Putamen (tissue), 1 donor: ENCODE measurements at regions not wholly inside any gene's neighbourhood (a gene's known extent, or its start where the extent isn't known, plus 50 kb on each side); places are given as distances from the start of the nearest gene placed in this dataset.
"Not testable (repeated sequence)": the region's sequence is repeated elsewhere in the genome, so short reads cannot be mapped to it uniquely, and the experiment has no call there.

ENCODE experiments used
- DNase-seq: peaks from one replicate; pipeline ENCODE4 v3.0.0-alpha.2; 2016; ENCODE audit warnings: low spot score

DNA sequence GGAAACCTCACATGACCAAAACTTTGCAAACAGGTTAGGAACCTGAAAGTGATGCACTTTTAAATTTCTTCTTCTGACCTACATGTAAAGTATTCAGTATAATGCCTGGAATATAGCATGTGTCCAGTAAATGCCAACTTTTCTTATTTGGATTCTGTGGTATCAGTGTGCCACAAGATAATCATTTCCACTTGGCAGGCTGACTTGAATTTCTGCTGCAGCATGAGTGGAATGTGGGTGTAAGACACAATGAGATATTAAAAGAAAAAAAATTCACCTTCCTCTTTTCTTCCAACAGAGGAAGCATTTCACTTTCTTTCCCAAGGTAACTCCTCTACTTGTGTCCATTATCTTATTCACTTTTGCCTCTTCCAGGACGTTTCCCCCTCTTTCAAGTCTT lies 141.9 kb upstream of the PRKD1 start:
- DNase-seq: peak; percentile 19

DNA sequence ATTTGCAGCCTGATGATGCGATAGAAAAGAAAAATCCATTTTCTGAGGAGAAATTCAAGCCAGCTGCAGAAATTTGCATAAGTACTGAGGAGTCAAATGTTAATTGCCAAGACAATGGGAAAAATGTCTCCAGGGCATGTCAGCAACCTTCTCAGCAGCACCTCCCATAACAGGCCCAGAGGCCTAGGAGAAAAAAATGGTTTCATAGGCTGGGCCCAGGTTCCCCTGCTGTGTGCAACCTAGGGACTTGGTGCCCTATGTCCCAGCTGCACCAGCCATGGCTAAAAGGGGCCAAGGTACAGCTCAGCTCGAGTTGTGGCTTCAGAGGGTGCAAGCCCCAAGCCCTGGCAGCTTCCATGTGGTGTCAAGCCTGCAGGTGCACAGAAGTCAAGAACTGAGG lies 144.8 kb upstream of the PRKD1 start:
- DNase-seq: not testable (repeated sequence)

DNA sequence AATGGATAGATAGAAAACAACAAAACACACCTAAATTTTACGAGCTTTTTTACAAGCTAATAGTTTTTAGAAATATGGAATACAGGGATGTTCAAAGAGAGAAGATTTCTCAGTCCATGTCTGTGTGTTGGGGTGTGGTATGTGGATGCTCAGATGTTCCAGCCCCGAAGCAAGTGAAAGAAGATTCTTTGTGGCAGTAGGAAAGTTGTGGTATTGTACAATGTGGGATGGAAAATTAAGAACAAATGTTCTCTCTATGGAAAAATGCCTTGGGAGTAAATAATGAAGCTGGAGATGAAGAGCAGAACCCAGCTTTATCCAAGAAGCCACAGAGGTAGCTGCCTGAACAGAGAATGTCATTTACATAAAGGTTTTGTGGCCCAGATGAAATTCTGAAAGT lies 150.3 kb upstream of the PRKD1 start:
- DNase-seq: no peak

DNA sequence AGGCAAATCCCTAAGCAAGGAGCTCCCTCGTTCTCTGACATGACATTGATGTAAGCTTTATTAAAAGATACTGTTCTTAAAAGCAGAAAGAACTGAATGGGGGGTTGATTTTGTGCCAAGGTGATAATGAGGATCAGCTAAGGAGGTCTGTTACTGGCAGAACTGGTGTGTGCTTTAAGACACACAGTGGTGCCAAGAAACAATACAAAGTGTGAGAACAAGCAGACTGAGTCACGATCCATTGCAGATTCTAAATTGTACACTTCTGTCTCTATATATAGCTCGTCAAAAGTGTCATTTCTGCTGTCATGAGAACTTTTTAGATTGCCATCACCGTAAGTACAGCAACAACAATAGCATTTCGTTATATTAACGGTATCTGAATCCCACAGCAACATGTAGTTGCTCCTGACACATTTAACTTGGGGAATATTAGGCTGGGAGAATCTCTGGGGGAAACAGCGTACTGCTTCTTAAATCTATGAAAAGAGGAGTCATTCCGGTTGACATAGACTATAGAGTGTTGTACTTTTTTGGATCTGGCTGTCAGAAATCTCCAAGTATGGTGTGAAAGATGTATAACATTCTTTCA lies 151.3 kb upstream of the PRKD1 start:
- DNase-seq: peak; percentile 52

DNA sequence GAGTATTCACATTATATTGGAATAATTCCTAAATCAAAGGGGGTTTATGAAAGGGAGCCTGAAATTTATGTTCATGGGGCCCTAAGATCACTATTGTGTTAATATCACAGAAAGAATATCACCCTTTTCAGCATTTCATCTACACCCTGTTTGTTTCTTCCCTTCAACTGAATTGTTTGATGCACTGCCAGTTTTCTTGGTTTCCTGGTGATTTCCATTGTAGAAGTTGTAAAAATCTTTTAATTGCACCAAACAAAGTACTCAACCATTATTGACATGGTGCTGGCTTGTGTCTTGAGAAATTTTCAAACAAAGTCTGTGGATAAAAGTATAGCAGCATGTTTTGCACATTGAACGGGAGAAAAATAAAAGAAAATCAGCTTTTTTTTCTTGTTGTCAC lies 154.8 kb upstream of the PRKD1 start:
- no peak for DNase-seq

DNA sequence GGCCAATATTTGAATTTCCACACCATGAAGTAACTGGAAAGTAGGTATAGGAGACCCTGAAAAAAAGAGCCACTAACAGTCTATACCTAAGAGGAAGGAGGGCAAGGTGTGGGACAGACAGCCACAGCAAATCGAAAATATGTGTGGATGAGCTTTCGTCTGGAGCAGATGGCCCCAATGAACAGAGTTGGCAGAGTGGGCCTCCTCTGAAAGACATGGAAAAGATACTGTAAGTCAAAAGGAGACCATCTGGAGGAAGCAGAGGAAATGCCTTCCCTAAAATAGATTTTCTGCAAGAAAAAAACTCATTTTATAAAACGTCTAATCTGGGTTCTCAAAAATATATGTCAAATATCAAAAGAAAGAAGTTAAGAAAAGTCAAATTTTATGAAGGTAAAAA lies 157.2 kb upstream of the PRKD1 start:
- no peak for DNase-seq

DNA sequence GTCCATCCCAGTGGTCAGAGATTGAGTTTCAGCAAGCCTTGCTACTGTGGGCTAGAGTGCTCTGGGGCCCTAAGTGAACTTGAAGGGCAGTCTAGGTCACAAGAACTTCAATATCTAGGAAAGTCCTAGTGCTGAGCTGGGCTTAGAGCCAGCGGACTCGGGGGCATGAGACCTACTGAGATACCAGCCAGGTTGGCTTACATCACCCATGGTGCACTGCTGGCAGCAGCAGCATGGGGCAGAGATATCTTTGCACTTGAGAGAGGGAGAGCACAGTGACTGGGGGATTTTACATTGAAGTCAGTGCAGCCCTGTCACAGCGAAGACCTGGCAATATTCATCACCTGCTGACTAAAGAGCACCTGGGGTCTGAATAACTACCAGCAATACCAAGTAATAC lies 158.3 kb upstream of the PRKD1 start:
- no peak for DNase-seq

DNA sequence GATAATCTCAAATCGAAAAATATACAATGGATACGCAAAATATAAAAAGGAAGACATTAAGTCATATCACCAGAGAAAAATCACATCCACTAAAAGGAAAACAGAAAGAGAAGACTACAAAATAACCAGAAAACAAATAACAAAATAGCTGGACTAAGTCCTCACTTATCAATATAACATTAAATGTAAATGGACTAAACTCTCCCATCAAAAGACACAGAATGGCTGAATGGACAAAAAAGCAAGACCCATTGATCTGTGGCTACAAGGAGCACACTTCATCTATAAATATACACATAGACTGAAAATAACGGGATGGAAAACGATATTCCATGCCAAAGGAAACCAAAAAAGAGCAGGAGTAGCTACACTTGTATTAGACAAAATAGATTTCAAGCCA lies 161.0 kb upstream of the PRKD1 start:
- DNase-seq: no peak

DNA sequence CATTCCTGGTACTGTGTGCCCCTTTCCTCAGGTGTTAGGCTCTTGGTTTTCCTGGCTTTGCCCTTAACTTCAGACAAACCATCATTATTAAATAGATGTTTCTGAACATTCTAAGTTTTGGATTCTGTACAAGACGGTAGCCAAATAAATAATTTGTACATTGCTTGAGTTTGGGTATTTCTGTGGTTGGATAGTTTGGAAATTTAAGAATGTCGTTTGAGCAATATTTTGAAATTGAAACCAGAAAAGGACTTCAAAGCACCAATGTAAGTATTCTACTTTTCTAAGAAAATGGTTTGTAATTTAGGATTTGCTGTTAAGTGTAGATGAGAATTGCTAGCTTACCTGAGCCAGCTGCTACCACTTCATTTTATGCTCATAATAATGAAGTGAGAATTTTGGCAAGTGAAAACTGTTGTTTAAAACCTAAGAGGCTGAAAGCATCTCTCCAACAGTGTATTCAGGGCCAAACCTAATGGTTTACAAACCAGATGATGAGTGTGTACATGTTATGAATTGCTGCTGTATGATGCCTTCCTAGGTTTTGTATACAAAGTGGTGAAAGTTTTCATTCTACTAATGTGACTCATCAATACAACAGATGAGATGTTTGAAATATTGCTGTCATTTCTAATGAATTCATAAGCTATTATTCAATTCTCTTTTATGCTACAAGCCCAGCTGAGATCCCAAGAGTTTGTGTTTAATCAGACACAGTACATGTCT lies 181.5 kb upstream of the PRKD1 start:
- no peak for DNase-seq

DNA sequence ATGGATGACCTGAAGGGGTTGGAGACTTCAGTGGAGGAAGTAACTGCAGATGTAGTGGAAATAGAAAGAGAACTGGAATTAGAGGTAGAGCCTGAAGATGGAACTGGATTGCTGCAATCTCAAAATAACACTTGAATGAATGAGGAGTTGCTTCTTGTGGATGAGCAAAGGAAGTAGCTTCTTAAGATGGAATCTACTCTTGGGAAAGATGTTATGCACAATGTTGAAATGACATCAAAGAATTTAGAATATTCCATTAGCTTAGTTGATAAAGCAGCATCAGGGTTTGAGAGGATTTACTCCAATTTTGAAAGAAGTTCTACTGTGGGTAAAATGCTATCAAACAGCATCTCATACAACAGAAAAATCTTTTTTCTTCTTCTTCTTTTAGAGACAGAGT lies 186.4 kb upstream of the PRKD1 start:
- no peak for DNase-seq

DNA sequence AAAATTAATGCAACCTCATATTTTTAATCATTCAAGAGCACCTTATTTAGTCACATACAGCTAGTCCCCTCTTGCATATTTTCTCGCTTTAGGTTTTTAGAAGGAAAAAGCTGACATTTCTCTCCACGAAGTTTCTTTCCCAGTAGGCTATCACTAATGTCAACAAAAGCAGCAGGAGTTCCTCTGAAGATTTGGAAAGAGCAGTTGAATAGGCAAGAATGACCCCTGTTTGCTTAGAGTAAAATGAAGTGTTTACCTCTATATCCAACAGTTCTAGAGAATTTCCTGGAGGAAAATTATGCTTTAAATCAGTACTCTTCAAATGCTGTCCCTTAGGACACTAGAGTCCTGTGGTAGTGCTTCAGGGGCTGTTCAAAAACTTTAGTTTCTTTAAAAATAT lies 188.1 kb upstream of the PRKD1 start:
- DNase-seq: no peak

DNA sequence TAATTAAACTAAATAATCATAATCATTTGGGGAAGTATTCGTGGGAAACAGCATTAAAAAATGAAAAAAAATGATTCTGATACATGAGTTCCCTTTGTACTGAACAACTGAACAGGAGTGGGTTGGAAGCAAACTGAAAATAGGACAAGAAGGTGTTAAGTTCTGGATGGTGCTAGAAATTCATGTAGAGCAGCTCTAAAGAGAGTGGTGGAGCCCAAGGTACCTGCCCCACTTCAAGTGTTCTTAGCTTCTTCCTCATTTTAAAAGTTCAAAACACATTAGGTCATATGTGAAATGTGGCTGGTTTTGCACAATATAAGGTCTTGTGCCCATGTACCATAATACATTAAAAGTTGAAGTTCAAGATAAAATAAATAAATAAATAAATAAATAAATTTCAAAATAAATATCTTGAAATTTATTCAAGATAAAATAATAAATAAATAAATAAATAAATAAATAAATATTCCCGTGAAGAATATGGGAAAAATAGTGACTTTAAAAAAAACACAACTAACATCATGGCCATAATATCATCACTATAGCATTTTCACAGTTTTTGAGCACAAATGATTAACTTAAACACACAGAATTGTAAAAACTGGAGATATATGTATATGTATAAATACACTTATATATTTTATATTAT lies 191.5 kb upstream of the PRKD1 start:
- no peak for DNase-seq

DNA sequence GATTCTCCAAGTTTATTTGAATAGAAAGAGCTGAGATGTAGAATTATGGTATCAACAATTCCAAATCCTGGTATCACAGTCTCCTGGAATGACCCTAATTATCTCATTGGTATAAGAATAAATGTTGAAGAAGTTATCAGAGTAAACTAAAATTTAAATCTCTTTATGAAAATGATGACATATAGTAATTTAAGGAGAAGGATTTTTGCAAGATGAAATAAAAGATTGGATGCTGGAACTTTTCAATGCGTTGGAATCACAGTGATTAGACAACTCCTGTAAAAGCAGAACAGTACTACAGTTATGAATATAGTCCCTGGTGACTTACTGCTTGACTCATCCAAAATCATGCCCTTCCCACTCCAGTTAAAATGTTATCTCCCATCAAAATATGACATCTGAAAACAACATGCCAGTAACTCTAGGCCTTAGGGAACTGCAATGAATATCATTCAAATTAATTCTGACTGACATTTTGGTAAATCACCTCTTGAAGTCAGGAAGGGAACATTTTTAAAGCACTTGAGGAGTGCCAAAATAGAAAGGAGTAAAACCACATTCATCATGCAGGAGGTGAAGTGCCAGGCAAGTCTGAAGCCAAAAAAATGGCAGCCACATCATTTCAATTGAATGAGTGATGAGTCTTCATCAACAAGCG lies 197.8 kb upstream of the PRKD1 start:
- DNase-seq: peak; percentile 67

DNA sequence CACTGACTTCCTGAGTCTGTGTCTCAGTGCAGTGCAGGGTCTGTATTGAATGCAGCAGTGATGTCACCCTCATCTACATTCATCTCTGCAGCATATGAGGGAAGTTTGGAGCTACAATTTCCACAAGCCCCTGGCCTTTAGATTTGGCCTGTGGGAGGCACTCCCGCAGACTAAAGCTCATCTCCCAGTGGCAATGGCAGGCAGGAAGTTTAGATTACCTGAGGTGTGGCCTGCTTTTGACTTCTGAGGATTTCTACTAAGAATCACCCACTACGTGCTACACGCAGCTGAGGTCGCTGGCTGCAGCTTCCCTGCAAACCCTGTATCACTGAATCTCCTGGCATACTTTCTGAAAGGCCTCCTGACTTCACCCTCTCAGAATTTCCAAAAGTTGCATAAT lies 202.2 kb upstream of the PRKD1 start:
- DNase-seq: no peak

DNA sequence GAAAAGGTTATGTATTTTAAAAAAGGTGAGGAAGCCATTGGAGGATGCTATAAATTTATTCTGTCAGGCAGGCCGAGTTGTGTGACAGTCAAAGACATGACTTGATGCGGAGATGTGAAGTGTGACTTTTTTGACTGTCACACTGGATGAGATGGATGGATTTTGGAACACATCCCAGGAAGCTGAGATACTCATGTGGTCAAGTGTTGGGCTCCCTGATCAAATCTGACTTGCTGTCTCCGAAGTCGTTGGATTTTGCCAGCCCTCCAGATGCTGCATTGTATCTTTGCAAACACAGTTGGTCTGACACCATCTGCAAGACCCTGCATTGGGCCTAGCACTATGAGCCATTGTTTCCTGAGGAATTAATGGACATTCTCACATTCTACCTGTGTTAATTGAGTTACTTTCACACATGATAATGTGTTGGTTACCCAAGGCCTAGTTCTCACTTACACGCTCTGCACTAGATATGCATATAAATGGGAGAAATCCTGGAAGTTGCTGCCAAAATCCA lies 204.0 kb upstream of the PRKD1 start:
- DNase-seq: no peak

DNA sequence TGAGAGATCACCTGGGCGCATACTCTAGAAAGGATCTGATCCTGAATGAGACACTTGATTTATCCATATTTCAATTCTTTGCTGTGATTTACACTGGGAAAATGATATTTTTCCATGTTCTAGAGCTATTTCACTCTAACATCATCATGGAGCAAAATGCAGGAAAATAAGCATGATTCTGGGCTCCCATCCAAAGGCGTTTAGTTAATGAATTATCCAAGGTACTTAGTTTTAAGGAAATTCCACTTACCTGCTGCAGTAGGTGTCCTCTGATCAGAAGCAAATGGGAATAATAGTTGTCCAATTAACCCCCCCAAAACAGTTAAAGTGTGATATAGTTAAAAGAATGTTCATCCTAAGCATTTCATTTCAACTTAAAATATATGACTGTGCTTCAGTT lies 204.5 kb upstream of the PRKD1 start:
- no peak for DNase-seq

DNA sequence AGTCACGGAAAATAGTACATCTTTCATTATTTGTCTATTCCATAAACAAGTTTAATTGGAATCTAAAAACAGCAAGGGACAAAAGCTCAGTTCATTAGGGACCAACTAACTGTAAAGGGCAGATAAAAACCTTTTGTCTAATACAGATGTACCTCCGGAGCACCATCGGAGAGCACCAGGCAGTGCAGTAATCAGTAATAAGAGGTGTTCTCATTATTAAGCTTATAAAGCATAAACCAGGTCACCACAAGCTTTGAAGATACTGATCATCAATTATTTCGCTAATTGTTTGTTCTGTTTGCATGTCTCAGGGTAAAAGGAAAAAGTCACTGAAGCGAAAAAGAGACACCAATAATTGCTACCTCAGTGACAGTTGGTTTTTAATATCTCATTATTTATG lies 207.3 kb upstream of the PRKD1 start:
- no peak for DNase-seq

DNA sequence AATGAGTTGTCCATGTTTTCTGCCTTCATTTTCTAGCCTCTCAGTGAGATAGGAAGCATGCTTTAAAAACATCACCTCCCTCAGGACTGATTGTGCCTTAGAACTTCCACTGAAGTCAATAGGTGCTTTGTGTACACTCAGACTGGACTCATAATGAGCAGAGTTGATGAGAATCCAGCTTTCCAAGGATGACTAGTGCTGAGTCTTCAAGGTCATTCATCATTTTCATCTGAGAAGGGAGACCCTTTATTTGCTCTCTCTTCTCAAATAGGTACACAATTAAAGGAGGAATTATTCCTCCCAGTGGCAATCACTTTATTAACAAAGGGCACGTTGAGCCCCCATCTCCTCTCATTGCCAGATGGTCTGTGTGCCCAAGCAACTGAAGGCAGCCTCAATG lies 210.9 kb upstream of the PRKD1 start:
- DNase-seq: no peak

DNA sequence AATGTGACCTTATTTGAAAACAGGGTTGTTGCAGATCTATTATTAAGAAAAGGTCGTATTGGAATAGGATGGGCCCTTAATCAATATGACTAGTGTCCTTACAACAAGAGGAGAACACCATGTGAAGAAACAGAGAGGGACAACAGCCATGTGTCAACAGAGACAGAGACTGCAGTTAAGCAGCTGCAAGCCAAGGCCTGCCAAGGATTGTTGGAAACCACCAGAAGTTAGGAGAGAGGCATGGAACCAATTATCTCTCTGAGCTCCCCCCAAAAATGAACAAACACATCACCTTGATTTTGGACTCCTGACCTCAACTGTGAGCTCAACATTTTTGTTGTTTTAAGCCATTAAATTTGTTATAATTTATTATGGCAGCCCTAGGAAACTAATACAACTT lies 214.6 kb upstream of the PRKD1 start:
- DNase-seq: no peak

DNA sequence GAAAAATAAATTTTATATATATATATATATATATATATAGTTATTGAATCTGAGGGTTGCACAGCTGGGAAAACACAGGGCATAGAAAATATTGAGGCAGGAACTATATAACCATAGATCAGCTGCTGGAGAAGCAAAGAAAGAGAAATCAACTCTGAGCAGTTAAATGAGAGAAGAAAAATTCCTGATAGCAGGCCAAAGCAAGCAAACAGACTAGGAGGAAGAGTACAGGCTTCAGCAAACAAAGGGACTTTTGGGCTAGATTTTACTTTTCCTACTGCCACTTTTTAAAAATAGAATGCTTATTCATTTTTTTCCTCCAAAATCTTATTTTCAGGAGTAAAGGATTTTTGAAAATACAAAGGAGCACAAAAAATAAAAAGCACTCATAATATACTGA lies 216.0 kb upstream of the PRKD1 start:
- DNase-seq: no peak

DNA sequence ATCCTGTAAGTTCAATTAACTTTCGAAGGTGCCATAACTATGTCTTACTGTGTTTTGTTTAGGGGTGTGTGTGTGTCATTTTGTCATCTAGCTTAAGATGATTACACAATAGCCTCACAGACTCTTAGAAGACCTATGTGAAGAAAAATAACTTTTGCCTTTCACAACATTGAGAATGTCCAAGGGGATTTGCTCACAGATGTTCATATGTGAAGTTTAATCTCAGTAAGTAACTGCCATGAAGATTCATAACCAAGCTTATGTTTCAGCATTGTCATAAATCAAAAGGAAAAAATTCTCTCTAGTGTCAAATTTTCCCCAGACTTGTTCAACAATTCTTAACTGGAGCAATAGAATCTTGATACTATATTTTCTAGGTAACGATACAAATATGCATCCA lies 226.1 kb upstream of the PRKD1 start:
- DNase-seq: no peak

DNA sequence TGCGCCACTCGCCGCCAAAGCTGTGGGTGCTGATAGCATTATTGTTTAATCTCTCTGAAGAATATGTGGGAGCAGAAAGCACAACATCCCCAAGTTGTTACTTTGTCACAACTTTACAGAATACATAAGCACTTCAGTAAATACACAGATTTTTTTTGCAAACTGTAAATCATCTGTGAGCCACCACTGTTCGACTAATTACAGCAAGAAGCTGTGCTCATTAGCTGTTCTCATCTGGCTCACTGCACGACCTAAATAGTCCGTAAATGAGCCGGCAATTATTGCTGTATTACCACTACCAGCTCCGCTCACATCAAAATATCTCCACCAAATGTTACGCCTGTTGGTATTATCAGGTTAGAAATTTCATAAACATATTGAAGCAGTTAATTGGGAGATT lies 228.9 kb upstream of the PRKD1 start:
- no peak for DNase-seq

DNA sequence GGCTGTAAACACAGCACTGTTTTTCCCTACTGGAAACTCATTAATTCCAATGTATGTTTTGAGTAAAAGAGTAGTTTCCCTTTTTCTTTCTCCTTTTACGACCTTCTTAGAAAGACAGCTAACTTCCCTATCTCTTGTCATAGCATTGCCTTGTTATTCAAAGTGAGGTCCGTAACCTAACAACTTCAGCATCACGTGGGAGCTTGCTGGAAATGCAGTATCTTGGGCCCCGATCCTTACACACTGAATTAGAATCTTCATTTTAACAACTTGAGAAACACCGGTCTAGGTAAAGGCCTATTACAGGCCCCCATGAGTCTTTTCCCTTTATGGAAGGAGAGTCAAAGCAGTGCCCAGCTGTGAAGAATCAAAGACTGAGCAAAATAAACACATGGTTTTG lies 230.7 kb upstream of the PRKD1 start:
- DNase-seq: no peak
